ENCODE measurements at regions not wholly inside any gene's neighbourhood (a gene's known extent, or its start where the extent isn't known, plus 50 kb on each side); places are given as distances from the start of the nearest gene placed in this dataset.

- H3K4ac ChIP-seq (ENCODE audit: low read depth, low read length): no peak overlapping the region
- no peak overlapping the region for H4K5ac ChIP-seq (ENCODE audit: insufficient read length, low read depth, low read length)
- H3K27me3 ChIP-seq (ENCODE audit: insufficient read depth, low read length): no peaks in the 10 kb centered on the region
- no peak overlapping the region for H3K27ac ChIP-seq (ENCODE audit: insufficient read length, low read depth, low read length)
- no peak overlapping the region for H2AFZ ChIP-seq (ENCODE audit: low read length)
- no peak overlapping the region for H3K9ac ChIP-seq (ENCODE audit: extremely low read depth, insufficient read length, low read length)
- no peaks in the 10 kb centered on the region for H4K20me1 ChIP-seq (ENCODE audit: control insufficient read depth, insufficient read depth, insufficient read length)
- Mint-ChIP-seq H3K9me3 (peaks cover 30 to 31% of the 10 kb centered on the region in 2 experiments), H3K4me3 (no peak overlapping the region), H3K27ac (no peak overlapping the region), H3K36me3 (ENCODE audit: insufficient read depth in 1 of 3, low read depth in 3 of 3) (peaks cover 18 to 42% (median 30%) of the 10 kb centered on the region in 3 experiments), H3K27me3 (ENCODE audit: low read depth) (no peaks in the 10 kb centered on the region), H3K4me1 (no peaks in the 10 kb centered on the region; a peak in 1 of 4 replicates)
- H3K56ac ChIP-seq (ENCODE audit: insufficient read length, low read depth, low read length): no peak overlapping the region
- H3K18ac ChIP-seq (ENCODE audit: insufficient read length, low read depth, low read length): no peak overlapping the region
- H3K4me2 ChIP-seq (ENCODE audit: insufficient read depth, insufficient read length, low read length): no peak overlapping the region
- H3K79me2 ChIP-seq (ENCODE audit: insufficient read depth, low read length): no peaks in the 10 kb centered on the region
- no peak overlapping the region for H3K14ac ChIP-seq (ENCODE audit: insufficient read depth, low read length)
- H3K4me1 ChIP-seq (ENCODE audit: insufficient read depth, low read length): no peaks in the 10 kb centered on the region
- no peak overlapping the region for H2AK5ac ChIP-seq (ENCODE audit: insufficient read length, low read length)
- H3K23me2 ChIP-seq (ENCODE audit: insufficient read length, low read depth, low read length, poor library complexity, severe bottlenecking): no peaks in the 10 kb centered on the region
- H2BK5ac ChIP-seq (ENCODE audit: insufficient read length, low read length): no peak overlapping the region
- H2BK120ac ChIP-seq (ENCODE audit: low read depth, low read length, poor library complexity, severe bottlenecking): no peak overlapping the region
- no peak overlapping the region for H4K91ac ChIP-seq (ENCODE audit: insufficient read length, low read depth, low read length)
- H2BK20ac ChIP-seq (ENCODE audit: low read depth, low read length, poor library complexity, severe bottlenecking): no peak overlapping the region
- no peaks in the 10 kb centered on the region for H3K79me1 ChIP-seq (ENCODE audit: insufficient read depth, low read depth, low read length, poor library complexity, severe bottlenecking)
- no peak overlapping the region for H3T11ph ChIP-seq (ENCODE audit: low read length)
- no peak overlapping the region for H4K8ac ChIP-seq (replicated peaks; ENCODE audit: insufficient read length, low read depth, low read length)
- no peak for TF ChIP-seq CTCF (conservative IDR thresholded peaks at IDR 0.05)
- no peak overlapping the region for H3K23ac ChIP-seq (ENCODE audit: insufficient read length, low read depth, low read length)
- no peak for DNase-seq
- H2BK15ac ChIP-seq (ENCODE audit: low read depth, low read length): no peak overlapping the region
- H2BK12ac ChIP-seq (ENCODE audit: insufficient read length, low read depth, low read length): no peak overlapping the region
- H3K9me3 ChIP-seq (ENCODE audit: control insufficient read depth, low read depth, low read length): peaks cover 28% of the 10 kb centered on the region
These were observed 1091.5 kb upstream of the ALCAM start for GRCh38 chr3:104275199-104275598.
